H1 (cell line): ENCODE measurements at regions not wholly inside any gene's neighbourhood (a gene's known extent, or its start where the extent isn't known, plus 50 kb on each side); places are given as distances from the start of the nearest gene placed in this dataset.

Experiments
- CTCF ChIA-PET: fragments of 300-600 bp; sonication (Branson Sonifier 250); formaldehyde crosslinking; loops from one replicate; lab custom pipeline; 2021; ENCODE audit not compliant: partially characterized antibody; lab: Charles Lee
- POLR2A ChIA-PET: fragments of 300-600 bp; sonication (Branson Sonifier 250); formaldehyde crosslinking; loops from one replicate; lab custom pipeline; 2021; ENCODE audit warnings: inconsistent platforms; ENCODE audit not compliant: partially characterized antibody; lab: Charles Lee
- DNase-seq, 2 experiments: peaks; one replicate each; pipeline versions ENCODE4 v3.0.0 to v3.0.0-alpha.2; 2010 to 2022; ENCODE audit warnings: low spot score in 2 of 2, low read depth in 1 of 2, mixed read lengths in 1 of 2
- FAIRE-seq: peaks from 2 replicates; lab custom pipeline; 2011; peaks lifted over from hg19 to GRCh38; lab: Jason Lieb, UNC
- H2AFZ ChIP-seq: 2 replicates; pipeline ENCODE4 v1.8.1; 2012; ENCODE audit warnings: low read length, inconsistent platforms
- H2AK5ac ChIP-seq: 2 replicates; pipeline ENCODE4 v1.6.1; 2013; ENCODE audit warnings: low read depth, low read length
- H2BK120ac ChIP-seq: replicated peaks from 2 replicates; pipeline ENCODE3; 2013; ENCODE audit warnings: low read depth, low read length, inconsistent platforms
- H2BK12ac ChIP-seq: 2 replicates; pipeline ENCODE4 v1.6.1; 2013; ENCODE audit warnings: low read depth, low read length
- H2BK15ac ChIP-seq: 2 replicates; pipeline ENCODE4 v1.6.1; 2013; ENCODE audit warnings: low read length
- H2BK20ac ChIP-seq: 2 replicates; pipeline ENCODE4 v1.6.1; 2013; ENCODE audit warnings: low read length
- H2BK5ac ChIP-seq: 2 replicates; pipeline ENCODE4 v1.6.1; 2013; ENCODE audit warnings: low read depth, low read length
- H3K14ac ChIP-seq: 2 replicates; pipeline ENCODE4 v1.6.1; 2013; ENCODE audit warnings: inconsistent platforms; ENCODE audit not compliant: insufficient read length
- H3K18ac ChIP-seq: 2 replicates; pipeline ENCODE4 v1.6.1; 2013; ENCODE audit warnings: low read length; ENCODE audit errors: extremely low read depth
- H3K23ac ChIP-seq: 2 replicates; pipeline ENCODE4 v1.6.1; 2013; ENCODE audit warnings: inconsistent platforms; ENCODE audit not compliant: insufficient read length
- H3K23me2 ChIP-seq: 2 replicates; pipeline ENCODE4 v1.6.1; 2013; ENCODE audit warnings: low read depth, low read length
- H3K27ac ChIP-seq: 2 replicates; pipeline ENCODE4 v1.6.1; 2011; ENCODE audit warnings: low read depth, low read length, inconsistent platforms
- H3K27me3 ChIP-seq, 4 experiments: replicated peaks in 1 of 4; 1 replicate in 1 of 4; 2 replicates in 3 of 4; pipeline versions ENCODE4 v1.6.1 to v1.8.1; 2011 to 2013; ENCODE audit warnings: low read length in 3 of 4, mild to moderate bottlenecking in 3 of 4, inconsistent platforms in 2 of 4, mixed read lengths in 2 of 4, moderate library complexity in 1 of 4; ENCODE audit not compliant: control insufficient read depth in 3 of 4, insufficient read depth in 3 of 4; ENCODE audit errors: extremely low read depth in 1 of 4
- H3K36me3 ChIP-seq, 4 experiments: 2 replicates each; pipeline versions ENCODE4 v1.6.1 to v1.8.1; 2011 to 2013; ENCODE audit warnings: mild to moderate bottlenecking in 4 of 4, low read length in 3 of 4, moderate library complexity in 2 of 4, control low read depth in 1 of 4, inconsistent platforms in 1 of 4; ENCODE audit not compliant: insufficient read depth in 4 of 4, control insufficient read depth in 2 of 4
- H3K4ac ChIP-seq: replicated peaks from 2 replicates; pipeline ENCODE3; 2013; ENCODE audit warnings: low read length, low read depth, mixed read lengths, inconsistent platforms; ENCODE audit not compliant: insufficient read length
- H3K4me1 ChIP-seq, 4 experiments: replicated peaks in 1 of 4; 1 replicate in 1 of 4; 2 replicates in 3 of 4; pipeline versions ENCODE4 v1.6.1 to v1.8.1; 2011 to 2013; ENCODE audit warnings: low read length in 3 of 4, inconsistent platforms in 2 of 4, mixed read lengths in 1 of 4; ENCODE audit not compliant: insufficient read depth in 4 of 4, control insufficient read depth in 3 of 4
- H3K4me2 ChIP-seq, 2 experiments: 2 replicates each; pipeline versions ENCODE4 v1.6.1 to v1.8.1; 2011 to 2013; ENCODE audit warnings: low read depth in 2 of 2, low read length in 2 of 2, control low read depth in 1 of 2, inconsistent platforms in 1 of 2, mild to moderate bottlenecking in 1 of 2; ENCODE audit not compliant: insufficient read depth in 1 of 2
- H3K4me3 ChIP-seq, 4 experiments: fragments of 200-600, 300-600 bp in 1 of 4; sonication (generic), shearing (Covaris generic), sonication (Bioruptor Twin) in 1 of 4; 2 replicates each; pipeline versions ENCODE4 v1.5.1 to v1.8.1; 2011 to 2016; ENCODE audit warnings: low read length in 4 of 4, low read depth in 3 of 4, control low read depth in 2 of 4, inconsistent platforms in 2 of 4, mild to moderate bottlenecking in 2 of 4, mixed read lengths in 1 of 4, moderate library complexity in 1 of 4; ENCODE audit not compliant: insufficient read depth in 2 of 4; ENCODE audit errors: extremely low read depth in 1 of 4
- H3K56ac ChIP-seq: replicated peaks from 2 replicates; pipeline ENCODE3; 2013; ENCODE audit warnings: low read depth, mild to moderate bottlenecking, mixed read lengths, low read length, inconsistent platforms; ENCODE audit not compliant: insufficient read length
- H3K79me1 ChIP-seq: 2 replicates; pipeline ENCODE4 v1.6.1; 2013; ENCODE audit warnings: low read depth, low read length, control low read depth
- H3K79me2 ChIP-seq, 2 experiments: 2 replicates each; pipeline versions ENCODE4 v1.6.1 to v1.8.1; 2012 to 2013; ENCODE audit warnings: low read length in 2 of 2, mild to moderate bottlenecking in 2 of 2, inconsistent platforms in 1 of 2; ENCODE audit not compliant: insufficient read depth in 2 of 2, control insufficient read depth in 1 of 2
- H3K9ac ChIP-seq, 4 experiments: replicated peaks in 1 of 4; 1 replicate in 1 of 4; 2 replicates in 3 of 4; pipeline versions ENCODE4 v1.6.1 to v1.8.1; 2011 to 2013; ENCODE audit warnings: low read depth in 3 of 4, low read length in 3 of 4, control low read depth in 2 of 4, mild to moderate bottlenecking in 2 of 4, moderate library complexity in 2 of 4, inconsistent platforms in 1 of 4; ENCODE audit errors: extremely low read depth in 1 of 4
- H3K9me3 ChIP-seq, 2 experiments: 2 replicates each; pipeline versions ENCODE4 v1.6.1 to v1.8.1; 2012 to 2013; ENCODE audit warnings: mild to moderate bottlenecking in 2 of 2, moderate library complexity in 2 of 2, control low read depth in 1 of 2, inconsistent platforms in 1 of 2, low read depth in 1 of 2, low read length in 1 of 2, mixed read lengths in 1 of 2; ENCODE audit not compliant: insufficient read depth in 2 of 2
- H4K20me1 ChIP-seq, 2 experiments: replicated peaks in 1 of 2; 2 replicates each; pipeline versions ENCODE3 to v1.8.1; 2011 to 2013; ENCODE audit warnings: inconsistent platforms in 2 of 2, low read length in 2 of 2, mild to moderate bottlenecking in 1 of 2; ENCODE audit not compliant: insufficient read depth in 2 of 2, control insufficient read depth in 1 of 2
- H4K5ac ChIP-seq: 2 replicates; pipeline ENCODE4 v1.6.1; 2013; ENCODE audit warnings: low read length, low read depth, mixed read lengths, inconsistent platforms; ENCODE audit not compliant: insufficient read length
- H4K8ac ChIP-seq: 2 replicates; pipeline ENCODE4 v1.8.0; 2013; ENCODE audit warnings: mild to moderate bottlenecking, moderate library complexity, low read length, inconsistent platforms; ENCODE audit not compliant: insufficient read depth; ENCODE audit errors: extremely low read depth
- H4K91ac ChIP-seq: replicated peaks from 2 replicates; pipeline ENCODE3; 2013; ENCODE audit warnings: low read length, mixed read lengths, inconsistent platforms; ENCODE audit not compliant: insufficient read length
- ATF2 ChIP-seq: IDR thresholded peaks from 2 replicates; pipeline ENCODE4 v1.6.1; 2012; ENCODE audit warnings: low read length, inconsistent platforms
- BCL11A ChIP-seq, 2 experiments: IDR thresholded peaks; one replicate each; pipeline ENCODE4 v1.6.1; 2011; ENCODE audit warnings: low read depth in 2 of 2, low read length in 2 of 2, mild to moderate bottlenecking in 2 of 2
- CTBP2 ChIP-seq: IDR thresholded peaks from 2 replicates; pipeline ENCODE4 v1.7.0; 2011; ENCODE audit warnings: borderline replicate concordance, mild to moderate bottlenecking, moderate library complexity, mixed read lengths, low read length; ENCODE audit not compliant: insufficient read depth, insufficient read length
- E2F6 ChIP-seq: IDR thresholded peaks from 2 replicates; pipeline ENCODE4 v1.6.1; 2012; ENCODE audit warnings: inconsistent platforms
- EZH2 ChIP-seq: fragments of 200-600 bp; sonication (generic); IDR thresholded peaks from 2 replicates; pipeline ENCODE4 v1.7.1; 2012; ENCODE audit warnings: low read depth, mild to moderate bottlenecking, moderate library complexity, low read length, inconsistent platforms; ENCODE audit not compliant: severe bottlenecking
- MAFK ChIP-seq: IDR thresholded peaks from 2 replicates; pipeline ENCODE4 v1.6.1; 2012; ENCODE audit warnings: low read depth, mild to moderate bottlenecking, improper control_type of control experiment, low read length
- RAD21 ChIP-seq, 2 experiments: IDR thresholded peaks in 1 of 2; conservative IDR thresholded peaks in 1 of 2; 2 replicates each; pipeline ENCODE4 v1.6.1; 2011; ENCODE audit warnings: low read depth in 2 of 2, low read length in 2 of 2, improper control_type of control experiment in 1 of 2, inconsistent platforms in 1 of 2, mild to moderate bottlenecking in 1 of 2, moderate library complexity in 1 of 2
- SP2 ChIP-seq: IDR thresholded peaks from 2 replicates; pipeline ENCODE4 v1.6.1; 2012; ENCODE audit warnings: mild to moderate bottlenecking, low read length, inconsistent platforms
- WGBS, 2 experiments: shearing (Covaris generic) in 1 of 2; methylation state at CpG; one replicate each; pipeline versions ENCODE4 v1.1.6 to v1.1.7; 2013 to 2015; ENCODE audit warnings: low lambda C conversion rate in 2 of 2, mixed read lengths in 2 of 2, inconsistent platforms in 1 of 2, low coverage in 1 of 2, missing lambda C conversion rate in 1 of 2; ENCODE audit not compliant: insufficient replicate concordance in 2 of 2, insufficient coverage in 1 of 2, insufficient read length in 1 of 2; ENCODE audit errors: extremely low coverage in 1 of 2, missing lambda C conversion rate in 1 of 2; 5-methylcytosine and 5-hydroxymethylcytosine counted together

GRCh38 chr17:34173241-34173640 lies 81.8 kb upstream of the CCL2 start:
- Histone ChIP-seq H3K27ac (no peak overlapping the region), H4K8ac (no peak overlapping the region), H4K20me1 (no peaks in the 10 kb centered on the region), H3K18ac (no peak overlapping the region), H2BK12ac (no peak overlapping the region), H3K79me1 (no peaks in the 10 kb centered on the region), H4K5ac (no peak overlapping the region), H3K4me3 (no peak overlapping the region), H3K4me2 (no peak overlapping the region), H2AFZ (no peak overlapping the region), H4K91ac (no peak overlapping the region), H3K56ac (no peak overlapping the region), H2BK5ac (no peak overlapping the region), H3K36me3 (no peaks in the 10 kb centered on the region), H3K23me2 (no peaks in the 10 kb centered on the region), H2BK120ac (no peak overlapping the region), H3K14ac (no peak overlapping the region), H3K9me3 (peaks cover 5 to 9% of the 10 kb centered on the region in 2 experiments; a peak in 2 of 4 replicates), H3K9ac (no peak overlapping the region), H3K79me2 (no peaks in the 10 kb centered on the region), H3K4ac (no peak overlapping the region), H2AK5ac (no peak overlapping the region), H2BK15ac (no peak overlapping the region), H3K4me1 (peaks cover 0 to 6% (median 5%) of the 10 kb centered on the region in 4 experiments; a peak in 4 of 7 replicates), H3K23ac (no peak overlapping the region), H3K27me3 (no peaks in the 10 kb centered on the region), H2BK20ac (no peak overlapping the region)
- no peak for FAIRE-seq
- no peak for DNase-seq
- POLR2A ChIA-PET = no interaction called here
- CTCF ChIA-PET = interaction anchor here (0.7 to 4.9 kb wide), 6 partner anchors 9 to 246 kb away, joined by 3 to 58 read pairs (median 12); partner anchors contain the start of gene CCL1
- 81% methylated on average over 4 of the region's 4 CpGs; no CpG with 5 or more reads in 1 of the 2 experiments for WGBS, 2 experiments
- TF ChIP-seq RAD21 (IDR thresholded peaks at IDR 0.05 in 1 of 2, conservative IDR thresholded peaks at IDR 0.05 in 1 of 2; ENCODE audit: low read depth in 2 of 2, low read length in 2 of 2) = no peak
- TF ChIP-seq MAFK = no peak
- no peak for TF ChIP-seq BCL11A (IDR thresholded peaks at IDR 0.05; ENCODE audit: low read depth in 2 of 2, low read length in 2 of 2)
- TF ChIP-seq EZH2 = no peak
- no peak for TF ChIP-seq CTBP2
- no peak for TF ChIP-seq E2F6
- no peak for TF ChIP-seq SP2
- no peak for TF ChIP-seq ATF2
